GM18505 (cell line): ENCODE measurements at regions not wholly inside any gene's neighbourhood (a gene's known extent, or its start where the extent isn't known, plus 50 kb on each side); places are given as distances from the start of the nearest gene placed in this dataset.
"Not testable (repeated sequence)": the region's sequence is repeated elsewhere in the genome, so short reads cannot be mapped to it uniquely, and the experiment has no call there.

Source experiments
- ATAC-seq: cut with Tn5 transposase; IDR thresholded peaks from one replicate; pipeline ENCODE4 v1.9.1; 2021; ENCODE audit not compliant: unreplicated experiment
- POLR2A ChIP-seq: IDR thresholded peaks from 4 replicates; pipeline ENCODE4 v1.6.1; 2011; ENCODE audit warnings: borderline replicate concordance; ENCODE audit not compliant: insufficient read depth, insufficient read length; ENCODE audit errors: extremely low read depth

DNA sequence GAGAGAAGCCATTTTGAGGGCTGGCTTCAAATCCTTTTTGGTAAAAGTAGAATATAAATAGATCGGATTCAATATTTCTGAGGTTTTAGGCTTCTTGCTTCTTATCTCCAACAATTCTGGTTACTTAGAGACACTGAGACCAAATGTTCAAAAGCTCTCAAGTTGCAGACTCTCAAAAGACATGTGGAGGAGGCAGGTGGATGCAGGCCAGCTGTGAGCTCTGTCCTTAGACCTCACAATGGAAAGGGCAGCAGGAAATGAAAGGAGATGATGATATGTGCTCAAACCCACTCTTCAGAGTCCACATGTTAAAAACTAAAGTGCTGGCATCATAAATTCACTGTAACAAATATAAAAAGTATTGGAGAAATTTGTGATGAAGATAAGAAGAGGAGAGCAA is 424.9 kb upstream of the ALCAM start:
- no peak for ATAC-seq

GRCh38 chr3:104943974-104944373 is 422.7 kb upstream of the ALCAM start:
- TF ChIP-seq POLR2A = no peak
- ATAC-seq = no peak

More for the DNA sequence above, 424.9 kb upstream of the ALCAM start:
- no peak for TF ChIP-seq POLR2A

DNA sequence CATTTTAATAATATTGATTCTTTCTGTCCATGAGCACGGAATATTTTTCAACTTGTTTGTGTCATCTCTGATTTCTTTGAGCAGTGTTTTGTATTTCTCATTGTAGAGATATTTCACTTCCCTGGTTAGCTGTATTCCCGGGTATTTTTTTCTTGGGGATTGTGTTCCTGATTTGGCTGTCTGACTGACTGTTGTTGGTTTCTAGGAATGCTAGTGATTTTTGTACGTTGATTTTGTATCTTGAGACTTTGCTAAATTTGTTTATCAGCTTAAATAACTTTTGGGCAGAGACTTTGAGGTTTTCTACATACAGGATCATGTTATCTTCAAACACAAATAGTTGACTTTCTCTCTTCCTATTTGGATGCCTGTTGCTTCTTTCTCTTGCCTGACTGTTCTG is 418.8 kb upstream of the ALCAM start:
- no peak for ATAC-seq
- TF ChIP-seq POLR2A = no peak

GRCh38 chr3:104949810-104950209 is 416.9 kb upstream of the ALCAM start:
- not testable (repeated sequence) for ATAC-seq

DNA sequence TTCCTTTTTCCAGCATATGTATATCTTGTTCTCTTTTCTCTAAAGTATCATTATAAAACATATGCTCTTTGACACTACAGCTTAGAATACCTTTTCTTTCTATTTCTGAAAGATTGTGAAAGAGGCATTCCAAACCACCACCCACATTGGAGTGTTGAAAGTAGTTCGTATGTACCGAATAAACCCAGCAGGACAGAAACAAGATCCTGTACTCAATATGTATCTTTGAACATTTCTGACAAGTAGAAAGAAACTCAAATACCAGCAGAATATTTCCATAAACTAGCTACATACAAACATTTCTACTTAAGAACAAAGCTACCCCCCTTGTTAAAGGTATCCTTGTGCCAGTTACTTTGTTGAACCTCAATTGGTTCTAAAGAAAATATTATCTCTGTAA is 415.3 kb upstream of the ALCAM start:
- no peak for TF ChIP-seq POLR2A
- no peak for ATAC-seq

- no peak for TF ChIP-seq POLR2A
- no peak for ATAC-seq
These were observed 414.4 kb upstream of the ALCAM start for GRCh38 chr3:104952146-104952972.

GRCh38 chr3:104956620-104957345 is 409.9 kb upstream of the ALCAM start:
- no peak for ATAC-seq
- TF ChIP-seq POLR2A = no peak

GRCh38 chr3:104960579-104960978 is 406.1 kb upstream of the ALCAM start:
- TF ChIP-seq POLR2A = no peak
- ATAC-seq = no peak

- ATAC-seq = no peak
- TF ChIP-seq POLR2A = no peak
These were observed 404.9 kb upstream of the ALCAM start for GRCh38 chr3:104961851-104962250.

DNA sequence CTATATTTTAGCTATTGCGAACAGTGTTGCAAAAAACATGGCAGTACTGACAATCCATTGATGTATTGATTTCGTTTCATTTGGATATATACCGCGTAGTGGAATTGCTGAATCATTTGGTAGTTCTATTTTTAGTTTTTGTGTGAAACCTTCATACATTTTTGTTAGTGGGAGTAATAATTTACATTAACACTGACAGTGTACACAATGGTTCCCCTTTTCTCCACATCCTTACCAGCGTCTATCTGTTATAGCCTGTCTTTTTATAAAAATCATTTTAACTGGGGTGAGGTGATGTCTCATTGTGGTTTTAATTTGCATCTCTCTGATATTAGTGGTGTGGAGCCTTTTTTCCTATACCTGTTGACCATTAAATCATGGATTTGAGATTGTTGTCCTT is 392.4 kb upstream of the ALCAM start:
- ATAC-seq = no peak
- TF ChIP-seq POLR2A = no peak

DNA sequence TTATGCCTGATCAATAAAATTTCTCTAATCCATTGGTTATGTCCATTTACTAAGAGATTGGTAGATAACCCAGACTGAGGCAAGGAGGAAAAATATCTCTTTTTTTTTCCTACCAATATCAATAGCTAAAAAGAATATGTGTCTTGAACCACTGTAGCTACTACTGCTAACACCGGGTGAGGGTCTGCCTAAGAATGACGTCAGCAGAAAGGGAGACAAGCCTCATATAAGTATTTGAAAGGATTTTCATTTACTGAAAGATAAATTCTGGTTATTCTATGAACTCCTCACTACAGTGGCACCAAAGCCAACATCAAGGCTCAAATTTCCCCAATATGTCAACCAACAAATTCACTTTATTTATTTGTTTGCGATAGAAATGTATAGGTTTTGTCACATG is 389.0 kb upstream of the ALCAM start:
- no peak for ATAC-seq
- TF ChIP-seq POLR2A = no peak

DNA sequence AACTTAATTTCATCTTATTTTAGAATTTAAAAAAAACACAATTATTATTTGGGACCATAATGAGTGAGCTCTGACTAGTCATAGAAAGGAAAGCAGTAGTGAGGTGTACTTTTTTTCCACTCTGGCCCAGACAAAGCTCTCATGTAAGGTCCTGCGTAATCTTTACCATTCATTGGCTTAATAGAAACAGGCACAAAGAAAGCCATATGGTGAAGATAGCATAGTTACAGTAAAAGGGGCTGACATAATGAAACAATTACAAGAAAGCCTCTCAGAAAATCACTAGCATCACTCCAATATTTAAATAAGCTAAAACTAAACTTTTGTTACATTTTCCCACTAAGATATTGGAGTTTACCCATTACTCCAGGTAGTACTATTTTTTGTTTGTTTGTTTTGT is 384.6 kb upstream of the ALCAM start:
- ATAC-seq = no peak
- TF ChIP-seq POLR2A = no peak

- TF ChIP-seq POLR2A = no peak
- ATAC-seq = no peak
These were observed 378.9 kb upstream of the ALCAM start for GRCh38 chr3:104987859-104988258.

GRCh38 chr3:104988496-104988895 is 378.2 kb upstream of the ALCAM start:
- TF ChIP-seq POLR2A = no peak
- ATAC-seq = no peak

DNA sequence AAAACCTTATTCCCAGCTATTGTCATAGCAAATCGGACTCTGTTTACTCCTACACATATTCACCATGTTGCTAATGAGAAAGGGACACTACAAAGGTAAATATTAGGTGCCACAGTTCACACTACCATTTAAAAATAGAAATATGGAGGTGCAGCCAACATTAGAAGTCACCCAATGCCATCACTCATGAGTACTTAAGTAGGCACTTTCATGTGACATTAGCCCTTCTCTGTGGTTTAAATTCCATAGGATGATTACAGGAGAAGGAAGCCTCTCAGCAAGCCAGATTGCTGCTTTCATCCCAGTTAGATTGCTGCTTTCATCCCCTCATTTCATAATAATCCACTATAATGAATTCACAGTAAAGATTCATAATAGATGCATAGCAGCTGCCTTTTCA is 376.8 kb upstream of the ALCAM start:
- no peak for ATAC-seq
- TF ChIP-seq POLR2A = no peak

DNA sequence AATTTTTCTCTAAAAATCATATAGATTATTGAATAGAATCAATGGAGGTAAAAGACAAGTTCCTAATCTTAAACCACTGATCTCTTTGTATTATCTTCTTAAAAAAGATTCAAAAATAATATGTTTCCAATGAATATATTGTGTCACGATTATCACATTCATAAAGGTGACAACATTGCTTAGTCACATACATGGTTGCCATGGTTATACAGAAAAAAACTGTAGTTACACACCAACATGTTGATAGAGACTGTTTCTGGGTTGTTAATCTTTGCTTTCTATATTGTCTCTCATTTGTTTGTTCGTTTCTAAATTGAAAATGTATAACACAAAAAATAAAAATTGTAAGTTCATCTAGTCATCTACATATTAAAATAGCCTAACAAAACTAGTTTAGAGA is 376.0 kb upstream of the ALCAM start:
- no peak for TF ChIP-seq POLR2A
- no peak for ATAC-seq
